SK-N-SH treated with all-trans-retinoic acid at 6 μM for 48 hours (cell line): ENCODE measurements at regions not wholly inside any gene's neighbourhood (a gene's known extent, or its start where the extent isn't known, plus 50 kb on each side); places are given as distances from the start of the nearest gene placed in this dataset.

ENCODE experiments used
- ATAC-seq: fragments of 200-7000 bp; cut with Tn5 transposase; 3 replicates; pipeline ENCODE4 v1.9.1; 2020; ENCODE audit warnings: mild to moderate bottlenecking, moderate library complexity
- ARNTL ChIP-seq: fragments of 450-650 bp; formaldehyde crosslinking; IDR thresholded peaks from 2 replicates; pipeline ENCODE4 v1.5.0; 2020; ENCODE audit warnings: low read depth, mild to moderate bottlenecking, moderate library complexity, borderline replicate concordance
- BACH2 ChIP-seq: fragments of 250-450 bp; sonication (Bioruptor Pico); IDR thresholded peaks from 2 replicates; pipeline ENCODE4 v1.9.0; 2021; ENCODE audit warnings: mild to moderate bottlenecking, borderline replicate concordance
- CREB5 ChIP-seq: fragments of 250-450 bp; sonication (Bioruptor Pico); IDR thresholded peaks from 2 replicates; pipeline ENCODE4 v1.5.1; 2020; ENCODE audit warnings: low read depth, mild to moderate bottlenecking, moderate library complexity
- CSDC2 ChIP-seq: fragments of 250-450 bp; sonication (Bioruptor Pico); IDR thresholded peaks from 2 replicates; pipeline ENCODE4 v1.5.0; 2020; ENCODE audit warnings: mild to moderate bottlenecking, moderate library complexity
- CSRNP3 ChIP-seq: fragments of 250-450 bp; sonication (Bioruptor Pico); IDR thresholded peaks from 2 replicates; pipeline ENCODE4 v1.5.1; 2021; ENCODE audit warnings: mild to moderate bottlenecking, moderate library complexity
- ESRRG ChIP-seq: fragments of 250-450 bp; sonication (Bioruptor Pico); IDR thresholded peaks from 2 replicates; pipeline ENCODE4 v1.6.1; 2021; ENCODE audit warnings: mild to moderate bottlenecking
- GLIS3 ChIP-seq: fragments of 250-450 bp; sonication (Bioruptor Pico); IDR thresholded peaks from 2 replicates; pipeline ENCODE4 v1.5.0; 2020; ENCODE audit warnings: mild to moderate bottlenecking, moderate library complexity
- ISL1 ChIP-seq: fragments of 250-450 bp; sonication (Bioruptor Pico); IDR thresholded peaks from 2 replicates; pipeline ENCODE4 v2.1.2; 2022; ENCODE audit warnings: mild to moderate bottlenecking, moderate library complexity
- OSR1 ChIP-seq: fragments of 250-450 bp; sonication (Bioruptor Pico); IDR thresholded peaks from 2 replicates; pipeline ENCODE4 v1.8.0; 2022; ENCODE audit warnings: moderate library complexity, mild to moderate bottlenecking, inconsistent platforms
- PATZ1 ChIP-seq: fragments of 250-450 bp; sonication (Bioruptor Pico); IDR thresholded peaks from 2 replicates; pipeline ENCODE4 v1.8.0; 2020; ENCODE audit warnings: mild to moderate bottlenecking, moderate library complexity, borderline replicate concordance
- POU6F1 ChIP-seq: fragments of 250-450 bp; sonication (Bioruptor Pico); IDR thresholded peaks from 2 replicates; pipeline ENCODE4 v1.8.0; 2021; ENCODE audit warnings: low read depth, mild to moderate bottlenecking, moderate library complexity, borderline replicate concordance
- RARB ChIP-seq: fragments of 250-450 bp; sonication (Bioruptor Pico); IDR thresholded peaks from 2 replicates; pipeline ENCODE4 v1.8.0; 2021; ENCODE audit warnings: mild to moderate bottlenecking, moderate library complexity
- SNAI2 ChIP-seq: fragments of 250-450 bp; sonication (Bioruptor Pico); IDR thresholded peaks from 2 replicates; pipeline ENCODE4 v1.5.0; 2020; ENCODE audit warnings: mild to moderate bottlenecking, moderate library complexity
- TCF4 ChIP-seq: fragments of 250-450 bp; sonication (Bioruptor Pico); IDR thresholded peaks from 2 replicates; pipeline ENCODE4 v1.8.0; 2021; ENCODE audit warnings: mild to moderate bottlenecking, moderate library complexity, borderline replicate concordance
- TOX ChIP-seq: fragments of 250-450 bp; sonication (Bioruptor Pico); IDR thresholded peaks from 2 replicates; pipeline ENCODE4 v1.8.0; 2021; ENCODE audit warnings: mild to moderate bottlenecking, moderate library complexity, borderline replicate concordance
- TSHZ2 ChIP-seq: fragments of 250-450 bp; sonication (Bioruptor Pico); IDR thresholded peaks from 2 replicates; pipeline ENCODE4 v1.5.0; 2020; ENCODE audit warnings: mild to moderate bottlenecking, moderate library complexity
- ZC3H10 ChIP-seq: fragments of 250-450 bp; sonication (Bioruptor Pico); IDR thresholded peaks from 2 replicates; pipeline ENCODE4 v1.5.1; 2021; ENCODE audit warnings: mild to moderate bottlenecking, moderate library complexity
- ZFP3 ChIP-seq: fragments of 250-450 bp; sonication (Bioruptor Pico); IDR thresholded peaks from 2 replicates; pipeline ENCODE4 v1.5.0; 2020; ENCODE audit warnings: mild to moderate bottlenecking, moderate library complexity
- ZFP30 ChIP-seq: fragments of 450-650 bp; formaldehyde crosslinking; IDR thresholded peaks from 2 replicates; pipeline ENCODE4 v1.5.0; 2022; ENCODE audit warnings: mild to moderate bottlenecking, moderate library complexity
- ZNF565 ChIP-seq: fragments of 450-650 bp; formaldehyde crosslinking; conservative IDR thresholded peaks from 2 replicates; pipeline ENCODE4 v1.5.0; 2020; ENCODE audit warnings: low read depth, mild to moderate bottlenecking, moderate library complexity
- ZNF70 ChIP-seq: fragments of 450-650 bp; formaldehyde crosslinking; IDR thresholded peaks from 2 replicates; pipeline ENCODE4 v1.5.0; 2020; ENCODE audit warnings: mild to moderate bottlenecking, moderate library complexity
- ZNF8 ChIP-seq: fragments of 450-650 bp; formaldehyde crosslinking; IDR thresholded peaks from 2 replicates; pipeline ENCODE4 v1.5.0; 2020; ENCODE audit warnings: mild to moderate bottlenecking, moderate library complexity

GRCh38 chr22:22767876-22768602, 119.6 kb upstream of the IGLL5 start:
- TF ChIP-seq BACH2 (CRISPR knock-in tag), result no peak
- TF ChIP-seq, all 23 proteins: peak for 0
- ATAC-seq, result no peak

DNA sequence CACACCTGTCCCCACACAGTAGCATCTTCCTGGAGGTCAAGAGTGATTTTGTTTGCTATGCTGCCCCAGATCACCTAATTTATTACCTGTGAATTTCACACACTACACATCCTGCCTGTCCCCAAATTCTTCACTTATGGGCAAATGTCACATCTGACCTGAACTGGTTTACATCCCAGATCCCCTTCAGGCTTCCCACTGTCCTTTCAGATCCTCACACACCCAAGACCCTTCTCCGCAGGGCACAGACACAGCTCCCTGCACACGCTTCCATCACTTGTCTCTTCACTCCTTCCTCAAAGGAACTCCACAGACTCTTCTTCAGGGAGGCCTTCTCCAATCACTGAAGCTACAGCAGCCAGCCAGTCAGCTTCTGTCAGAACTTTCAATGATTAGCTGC, 118.7 kb upstream of the IGLL5 start:
- no peak for ATAC-seq
- no peak for TF ChIP-seq ZFP30 (CRISPR knock-in tag)
- no peak for TF ChIP-seq TCF4 (CRISPR knock-in tag)
- TF ChIP-seq CREB5 (CRISPR knock-in tag), result no peak
- TF ChIP-seq ZNF70 (CRISPR knock-in tag), result no peak
- no peak for TF ChIP-seq ZC3H10 (CRISPR knock-in tag)
- no peak for TF ChIP-seq PATZ1
- TF ChIP-seq RARB, result no peak
- TF ChIP-seq GLIS3 (CRISPR knock-in tag), result no peak
- TF ChIP-seq POU6F1 (CRISPR knock-in tag), result no peak
- TF ChIP-seq ESRRG (CRISPR knock-in tag), result no peak
- no peak for TF ChIP-seq ZFP3
- TF ChIP-seq ZNF8, result no peak
- TF ChIP-seq ARNTL (CRISPR knock-in tag), result no peak
- TF ChIP-seq CSDC2 (CRISPR knock-in tag), result no peak
- no peak for TF ChIP-seq CSRNP3 (CRISPR knock-in tag)
- no peak for TF ChIP-seq OSR1 (CRISPR knock-in tag)
- no peak for TF ChIP-seq ZNF565 (CRISPR knock-in tag)
- no peak for TF ChIP-seq TSHZ2 (CRISPR knock-in tag)
- TF ChIP-seq ISL1 (CRISPR knock-in tag), result no peak
- TF ChIP-seq SNAI2 (CRISPR knock-in tag), result no peak

DNA sequence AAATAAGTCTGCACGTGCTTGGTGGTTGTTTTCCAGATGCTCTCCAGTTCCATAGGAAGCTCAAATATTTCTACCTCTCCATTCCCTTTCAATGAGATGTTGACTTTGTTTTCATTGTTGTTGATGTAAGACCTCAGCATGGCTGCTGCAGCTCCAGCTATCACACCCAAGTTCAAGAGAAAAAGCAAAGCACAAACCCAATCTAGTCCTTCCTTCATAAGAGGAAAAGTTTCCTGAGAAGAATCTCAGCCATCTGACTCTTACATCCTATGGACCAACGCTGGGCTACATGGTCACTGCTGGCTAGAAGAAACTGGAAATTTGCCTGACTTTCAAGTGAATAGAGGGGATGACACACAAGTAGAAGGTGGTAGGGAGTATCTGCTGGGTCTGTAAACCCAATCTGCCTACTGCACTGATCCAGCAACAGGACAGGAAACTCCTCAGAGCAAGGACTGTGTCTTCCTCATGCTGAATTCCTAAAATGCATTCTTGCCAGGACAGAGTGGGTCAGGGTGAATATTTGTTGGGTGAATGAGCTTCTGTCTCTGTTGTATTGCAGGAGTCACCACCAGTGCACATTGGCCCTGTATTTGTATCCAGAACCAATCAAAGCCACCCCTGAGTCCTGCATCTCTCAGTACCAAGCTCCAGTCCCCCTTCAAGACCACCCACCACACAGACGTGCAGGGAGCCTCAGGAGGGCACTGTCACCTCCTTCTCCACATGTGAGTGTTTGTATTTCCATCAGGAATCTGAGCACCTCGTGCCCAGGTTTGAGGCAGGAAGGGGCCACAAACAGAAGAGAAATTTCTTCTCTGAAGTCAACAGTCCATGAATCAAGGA, 118.0 kb upstream of the IGLL5 start:
- ATAC-seq, result no peak
- no peak for TF ChIP-seq ESRRG (CRISPR knock-in tag)
- TF ChIP-seq CSRNP3 (CRISPR knock-in tag), result no peak
- no peak for TF ChIP-seq ARNTL (CRISPR knock-in tag)
- no peak for TF ChIP-seq CREB5 (CRISPR knock-in tag)
- TF ChIP-seq BACH2 (CRISPR knock-in tag), result no peak
- TF ChIP-seq OSR1 (CRISPR knock-in tag), result no peak
- no peak for TF ChIP-seq ZNF565 (CRISPR knock-in tag)
- no peak for TF ChIP-seq RARB
- TF ChIP-seq TOX (CRISPR knock-in tag), result no peak
- no peak for TF ChIP-seq ISL1 (CRISPR knock-in tag)
- no peak for TF ChIP-seq SNAI2 (CRISPR knock-in tag)
